HG03196 (cell line): ENCODE measurements at regions not wholly inside any gene's neighbourhood (a gene's known extent, or its start where the extent isn't known, plus 50 kb on each side); places are given as distances from the start of the nearest gene placed in this dataset.

Experiments
- ATAC-seq: cut with Tn5 transposase; IDR thresholded peaks from one replicate; pipeline ENCODE4 v1.9.1; 2021; ENCODE audit not compliant: unreplicated experiment

- no peak for ATAC-seq
These were observed 2801.9 kb downstream of the PCDH9 start for GRCh38 chr13:64428196-64428595.

GRCh38 chr13:64423467-64423866 is 2806.7 kb downstream of the PCDH9 start:
- ATAC-seq, result no peak

- ATAC-seq, result no peak
These were observed 2810.0 kb downstream of the PCDH9 start for GRCh38 chr13:64420181-64420580.

- ATAC-seq, result no peak
These were observed 2812.6 kb downstream of the PCDH9 start for GRCh38 chr13:64417581-64417980.

- ATAC-seq, result no peak
These were observed 2815.8 kb downstream of the PCDH9 start for GRCh38 chr13:64414381-64414780.

GRCh38 chr13:64413529-64413928 is 2816.6 kb downstream of the PCDH9 start:
- no peak for ATAC-seq

- ATAC-seq, result no peak
These were observed 2819.7 kb downstream of the PCDH9 start for GRCh38 chr13:64410276-64411053.

GRCh38 chr13:64397701-64398100 is 2832.4 kb downstream of the PCDH9 start:
- ATAC-seq, result no peak

GRCh38 chr13:64377606-64378005 is 2852.5 kb downstream of the PCDH9 start:
- no peak for ATAC-seq

GRCh38 chr13:64371461-64371860 is 2858.7 kb downstream of the PCDH9 start:
- no peak for ATAC-seq

GRCh38 chr13:64371045-64371444 is 2859.1 kb downstream of the PCDH9 start:
- no peak for ATAC-seq

GRCh38 chr13:64369121-64369520 is 2861.0 kb downstream of the PCDH9 start:
- ATAC-seq, result no peak

- no peak for ATAC-seq
These were observed 2867.6 kb downstream of the PCDH9 start for GRCh38 chr13:64362564-64362963.

GRCh38 chr13:64347664-64348063 is 2882.5 kb downstream of the PCDH9 start:
- ATAC-seq, result no peak

GRCh38 chr13:64339373-64340063 is 2890.6 kb downstream of the PCDH9 start:
- no peak for ATAC-seq

- ATAC-seq, result no peak
These were observed 2891.5 kb downstream of the PCDH9 start for GRCh38 chr13:64338671-64339070.

GRCh38 chr13:64333888-64334287 is 2896.2 kb downstream of the PCDH9 start:
- ATAC-seq, result no peak

- ATAC-seq, result no peak
These were observed 2898.1 kb downstream of the PCDH9 start for GRCh38 chr13:64332048-64332447.

GRCh38 chr13:64327505-64328194 is 2902.5 kb downstream of the PCDH9 start:
- no peak for ATAC-seq

GRCh38 chr13:64314331-64314730 is 2898.7 kb upstream of the PCDH20 start:
- ATAC-seq, result no peak

GRCh38 chr13:64311948-64312347 is 2896.3 kb upstream of the PCDH20 start:
- no peak for ATAC-seq

GRCh38 chr13:64311112-64311511 is 2895.5 kb upstream of the PCDH20 start:
- ATAC-seq, result no peak
